Spleen (tissue), 7 donors: ENCODE measurements at regions not wholly inside any gene's neighbourhood (a gene's known extent, or its start where the extent isn't known, plus 50 kb on each side); places are given as distances from the start of the nearest gene placed in this dataset.
A peak's percentile ranks its signal among the peaks of the same experiment; 100 is the strongest.

Experiments used
- CTCF ChIP-seq, 11 experiments: fragments of 200-600 bp in 7 of 11; fragments of 450-650 bp in 4 of 11; sonication (generic) in 4 of 11; IDR thresholded peaks in 8 of 11; conservative IDR thresholded peaks in 3 of 11; 1 replicate in 7 of 11; 2 replicates in 4 of 11; pipeline versions ENCODE4 v1.4.0 to v1.8.0; 2016 to 2021; ENCODE audit warnings: antibody characterized with exemption in 11 of 11, inconsistent platforms in 4 of 11, mild to moderate bottlenecking in 1 of 11
- POLR2A ChIP-seq, 3 donors: fragments of 450-650 bp; IDR thresholded peaks; one replicate each; pipeline ENCODE4 v1.5.1; 2017; ENCODE audit warnings: antibody characterized with exemption in 3 of 3, mild to moderate bottlenecking in 1 of 3
- POLR2AphosphoS5 ChIP-seq, 3 donors: sonication (generic); formaldehyde crosslinking; IDR thresholded peaks; one replicate each; pipeline ENCODE4 v1.5.1; 2017; ENCODE audit warnings: antibody characterized with exemption in 3 of 3
- donor health status: DM: no; HTN: no; CAD: no; lungs with moderate emphysema.
- donor health status: DM: no; HTN: no; CAD: no.
- donor health status: DM: no; HTN: no; CAD: no.

- TF ChIP-seq CTCF (IDR thresholded peaks at IDR 0.05 in 8 of 11, conservative IDR thresholded peaks at IDR 0.05 in 3 of 11) (no peak), POLR2A (IDR thresholded peaks at IDR 0.05) (no peak), POLR2AphosphoS5 (IDR thresholded peaks at IDR 0.05) (peak; percentile 53 to 71 (median 71))
Measured at GRCh38 chr22:46044621-46045458, 67.9 kb upstream of the WNT7B start.
